Gastroesophageal sphincter (tissue), 4 donors: ENCODE measurements at regions not wholly inside any gene's neighbourhood (a gene's known extent, or its start where the extent isn't known, plus 50 kb on each side); places are given as distances from the start of the nearest gene placed in this dataset.

Experiments used
- ATAC-seq: fragments of 150-250 bp; one replicate; pipeline ENCODE4 v1.9.1; 2016; ENCODE audit warnings: mild to moderate bottlenecking, moderate library complexity
- H3K27ac ChIP-seq, 4 donors: fragments of 200-600 bp; sonication (generic) in 3 of 4; 1 replicate in 3 of 4; 2 replicates in 1 of 4; pipeline ENCODE4 v1.5.1; 2016 to 2019
- H3K27me3 ChIP-seq: fragments of 200-600 bp; sonication (generic); one replicate; pipeline ENCODE4 v1.5.1; 2019
- H3K36me3 ChIP-seq, 2 donors: fragments of 200-600 bp; sonication (generic); one replicate each; pipeline ENCODE4 v1.5.1; 2019; ENCODE audit warnings: control low read depth in 1 of 2
- H3K4me1 ChIP-seq, 3 donors: fragments of 200-600 bp; sonication (generic); 1 replicate in 2 of 3; 2 replicates in 1 of 3; pipeline ENCODE4 v1.5.1; 2016 to 2019; ENCODE audit warnings: control low read depth in 2 of 3
- H3K4me3 ChIP-seq, 2 donors: fragments of 200-600 bp; sonication (generic); one replicate each; pipeline ENCODE4 v1.5.1; 2019; ENCODE audit warnings: mild to moderate bottlenecking in 1 of 2, moderate library complexity in 1 of 2
- H3K9me3 ChIP-seq, 3 donors: fragments of 200-600 bp; sonication (generic); one replicate each; pipeline ENCODE4 v1.5.1; 2017 to 2019; ENCODE audit warnings: control low read depth in 2 of 3
- EP300 ChIP-seq: sonication (generic); formaldehyde crosslinking; IDR thresholded peaks from one replicate; pipeline ENCODE4 v1.6.1; 2017; ENCODE audit warnings: antibody characterized with exemption, mild to moderate bottlenecking
- POLR2A ChIP-seq, 2 donors: fragments of 450-650 bp; IDR thresholded peaks; one replicate each; pipeline ENCODE4 v1.6.1; 2017; ENCODE audit warnings: antibody characterized with exemption in 2 of 2, mild to moderate bottlenecking in 2 of 2, moderate library complexity in 1 of 2
- POLR2AphosphoS5 ChIP-seq: sonication (generic); formaldehyde crosslinking; IDR thresholded peaks from one replicate; pipeline ENCODE4 v1.6.1; 2017; ENCODE audit warnings: antibody characterized with exemption
- WGBS, 2 donors: methylation state at CpG; one replicate each; pipeline ENCODE4 v1.1.5; 2018; ENCODE audit warnings: low coverage in 1 of 2; 5-methylcytosine and 5-hydroxymethylcytosine counted together
- TF ChIP-seq, protein P1 (sequence below), 4 experiments: fragments of 200-600 bp in 2 of 4; fragments of 450-650 bp in 2 of 4; sonication (generic) in 1 of 4; IDR thresholded peaks; one replicate each; pipeline ENCODE4 v1.5.1; 2017 to 2019; ENCODE audit warnings: antibody characterized with exemption in 4 of 4, mild to moderate bottlenecking in 2 of 4, moderate library complexity in 2 of 4

DNA sequence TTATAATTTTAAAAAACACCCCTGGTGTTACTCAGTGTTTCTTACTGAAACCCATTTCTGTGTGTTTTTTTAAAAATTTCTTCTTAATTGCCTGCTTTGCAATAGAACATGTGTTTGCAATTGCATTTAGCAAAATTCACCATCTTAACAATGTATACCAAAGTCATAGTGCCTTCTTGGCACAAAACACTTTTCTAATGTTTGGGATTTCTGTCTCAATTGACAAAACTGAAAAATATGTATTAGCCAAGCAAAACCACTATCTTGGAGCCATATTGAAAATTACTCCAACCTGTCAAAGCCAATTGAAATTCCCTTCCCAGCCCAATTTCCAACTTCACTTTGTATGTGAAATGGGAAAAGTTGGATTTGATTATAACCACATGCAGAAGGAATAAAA lies 88.4 kb upstream of the RSPO3 start:
- TF ChIP-seq EP300 = no peak
- TF ChIP-seq, protein P1, sequence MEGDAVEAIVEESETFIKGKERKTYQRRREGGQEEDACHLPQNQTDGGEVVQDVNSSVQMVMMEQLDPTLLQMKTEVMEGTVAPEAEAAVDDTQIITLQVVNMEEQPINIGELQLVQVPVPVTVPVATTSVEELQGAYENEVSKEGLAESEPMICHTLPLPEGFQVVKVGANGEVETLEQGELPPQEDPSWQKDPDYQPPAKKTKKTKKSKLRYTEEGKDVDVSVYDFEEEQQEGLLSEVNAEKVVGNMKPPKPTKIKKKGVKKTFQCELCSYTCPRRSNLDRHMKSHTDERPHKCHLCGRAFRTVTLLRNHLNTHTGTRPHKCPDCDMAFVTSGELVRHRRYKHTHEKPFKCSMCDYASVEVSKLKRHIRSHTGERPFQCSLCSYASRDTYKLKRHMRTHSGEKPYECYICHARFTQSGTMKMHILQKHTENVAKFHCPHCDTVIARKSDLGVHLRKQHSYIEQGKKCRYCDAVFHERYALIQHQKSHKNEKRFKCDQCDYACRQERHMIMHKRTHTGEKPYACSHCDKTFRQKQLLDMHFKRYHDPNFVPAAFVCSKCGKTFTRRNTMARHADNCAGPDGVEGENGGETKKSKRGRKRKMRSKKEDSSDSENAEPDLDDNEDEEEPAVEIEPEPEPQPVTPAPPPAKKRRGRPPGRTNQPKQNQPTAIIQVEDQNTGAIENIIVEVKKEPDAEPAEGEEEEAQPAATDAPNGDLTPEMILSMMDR (IDR thresholded peaks at IDR 0.05) = no peak
- no peak for TF ChIP-seq POLR2A (IDR thresholded peaks at IDR 0.05)
- Histone ChIP-seq H3K36me3 (no peaks in the 10 kb centered on the region), H3K4me1 (no peaks in the 10 kb centered on the region), H3K27ac (no peak overlapping the region), H3K9me3 (no peaks in the 10 kb centered on the region), H3K27me3 (no peaks in the 10 kb centered on the region), H3K4me3 (no peak overlapping the region)
- ATAC-seq = no peak

DNA sequence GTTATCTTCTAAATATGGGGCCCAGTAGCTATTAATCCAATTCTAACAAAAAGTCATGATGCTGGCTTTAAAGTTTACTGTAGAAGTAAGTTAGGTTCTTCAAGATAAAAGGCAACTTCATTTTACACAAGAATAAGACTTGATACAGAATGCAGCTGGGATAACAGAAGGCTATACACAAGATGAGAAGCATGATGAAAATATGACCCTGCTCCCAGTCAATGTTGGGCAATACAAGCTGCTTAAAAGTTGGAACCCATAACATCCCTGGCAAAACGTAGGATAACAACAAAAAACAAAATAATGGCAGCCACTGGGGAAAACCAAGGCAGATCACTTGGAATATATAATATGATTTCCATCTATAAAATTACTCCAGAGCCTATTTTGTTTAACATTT lies 87.6 kb upstream of the RSPO3 start:
- no peaks in the 10 kb centered on the region for H3K4me1 ChIP-seq
- H3K27me3 ChIP-seq = no peaks in the 10 kb centered on the region
- H3K4me3 ChIP-seq = no peak overlapping the region
- no peak for ATAC-seq
- no peak overlapping the region for H3K27ac ChIP-seq
- no peaks in the 10 kb centered on the region for H3K9me3 ChIP-seq
- no peak for TF ChIP-seq POLR2AphosphoS5
- no peak for TF ChIP-seq EP300
- TF ChIP-seq, protein P1 (IDR thresholded peaks at IDR 0.05) = no peak
- TF ChIP-seq POLR2A (IDR thresholded peaks at IDR 0.05) = no peak
- no peaks in the 10 kb centered on the region for H3K36me3 ChIP-seq
- 50 to 67% methylated on average over 1 of the region's 1 CpG for WGBS, 2 donors

DNA sequence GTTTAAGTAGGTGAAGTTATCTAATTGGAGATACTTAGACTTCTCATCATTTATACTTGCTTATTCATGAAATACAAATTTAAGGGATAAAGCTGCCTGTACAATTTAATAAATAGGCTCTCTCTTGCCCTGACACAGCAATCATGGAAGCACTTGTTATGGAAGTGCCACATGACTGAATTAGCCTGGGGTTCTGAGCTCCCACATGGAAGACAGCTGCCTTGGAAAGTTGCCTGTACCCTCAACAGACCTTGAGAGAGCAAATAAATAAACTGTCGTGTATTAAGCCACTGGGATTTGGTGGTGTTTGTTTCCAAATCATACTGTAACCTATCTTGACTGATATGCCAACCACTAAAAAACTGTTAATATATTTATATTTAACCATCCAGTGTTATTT lies 87.0 kb upstream of the RSPO3 start:
- ATAC-seq = no peak
- TF ChIP-seq EP300 (no peak), POLR2A (IDR thresholded peaks at IDR 0.05) (no peak), POLR2AphosphoS5 (no peak)
- TF ChIP-seq, protein P1 (IDR thresholded peaks at IDR 0.05) = no peak
- 37% methylated on average over 1 of the region's 1 CpG; no CpG with 5 or more reads in 1 of the 2 donors for WGBS, 2 donors
- Histone ChIP-seq H3K9me3 (no peaks in the 10 kb centered on the region), H3K4me1 (no peaks in the 10 kb centered on the region), H3K27ac (no peak overlapping the region), H3K27me3 (no peaks in the 10 kb centered on the region), H3K36me3 (no peaks in the 10 kb centered on the region), H3K4me3 (no peak overlapping the region)

DNA sequence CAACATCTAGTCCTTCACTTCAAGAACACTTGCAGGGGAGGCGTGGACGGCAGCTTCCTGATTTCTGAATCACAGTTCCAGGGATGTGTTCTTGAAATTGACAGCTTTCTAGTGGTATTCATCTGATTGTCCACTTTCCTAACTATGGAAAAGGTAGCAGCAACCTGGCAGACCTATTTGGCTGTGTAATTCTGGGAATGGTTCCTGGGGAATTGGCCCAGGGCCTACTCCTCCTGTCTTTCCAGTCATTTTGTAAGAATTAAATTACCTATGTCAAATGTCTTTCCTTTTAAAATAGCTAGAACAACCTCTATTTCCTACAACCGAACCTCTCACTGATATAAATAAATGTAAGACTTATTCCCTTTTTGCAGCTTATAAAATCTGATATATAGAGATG lies 85.5 kb upstream of the RSPO3 start:
- no peaks in the 10 kb centered on the region for H3K36me3 ChIP-seq
- TF ChIP-seq, protein P1 (IDR thresholded peaks at IDR 0.05) = no peak
- TF ChIP-seq POLR2A (IDR thresholded peaks at IDR 0.05) (no peak), POLR2AphosphoS5 (no peak), EP300 (no peak)
- no peak overlapping the region for H3K4me3 ChIP-seq
- no peaks in the 10 kb centered on the region for H3K9me3 ChIP-seq
- no peaks in the 10 kb centered on the region for H3K4me1 ChIP-seq
- WGBS, 2 donors = 82 to 91% methylated on average over 3 of the region's 3 CpGs
- H3K27ac ChIP-seq = no peak overlapping the region
- no peaks in the 10 kb centered on the region for H3K27me3 ChIP-seq
- ATAC-seq = no peak

DNA sequence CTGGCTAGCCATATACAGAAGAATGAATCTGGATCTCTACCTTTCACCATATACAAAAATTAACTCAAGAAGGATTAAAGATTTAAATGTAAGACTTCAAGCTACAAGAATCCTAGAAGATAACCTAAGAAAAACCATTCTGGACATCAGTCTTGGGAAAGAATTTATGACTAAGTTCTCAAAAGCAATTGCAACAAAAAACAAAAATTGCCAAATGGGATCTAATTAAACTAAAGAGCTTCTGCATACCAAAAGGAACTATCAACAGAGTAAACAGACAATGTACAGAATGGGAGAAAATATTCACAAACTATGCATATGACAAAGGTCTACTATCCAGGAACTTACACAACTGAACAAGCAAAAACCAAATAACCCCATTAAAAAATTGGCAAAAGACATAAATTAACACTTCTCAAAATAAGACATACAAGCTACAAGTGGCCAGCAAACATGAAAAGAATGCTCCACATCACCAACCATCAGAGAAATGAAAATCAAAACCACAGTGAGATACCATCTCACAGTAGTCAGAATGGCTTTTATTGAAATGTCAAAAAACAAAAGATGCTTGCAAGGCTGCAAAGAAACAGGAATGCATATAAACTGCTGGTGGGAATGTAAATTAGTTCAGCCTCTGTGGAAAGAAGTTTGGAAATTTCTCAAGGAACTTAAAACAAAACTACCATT lies 66.8 kb upstream of the RSPO3 start:
- ATAC-seq = no peak
- Histone ChIP-seq H3K4me1 (no peaks in the 10 kb centered on the region), H3K9me3 (peaks cover 0 to 5% (median 0%) of the 10 kb centered on the region in 3 donors), H3K36me3 (no peaks in the 10 kb centered on the region), H3K27ac (no peak overlapping the region), H3K27me3 (no peaks in the 10 kb centered on the region), H3K4me3 (no peak overlapping the region)
- TF ChIP-seq, protein P1 (IDR thresholded peaks at IDR 0.05) = no peak
- TF ChIP-seq EP300 (no peak), POLR2A (IDR thresholded peaks at IDR 0.05) (no peak), POLR2AphosphoS5 (no peak)
